ENCODE measurements at regions not wholly inside any gene's neighbourhood (a gene's known extent, or its start where the extent isn't known, plus 50 kb on each side); places are given as distances from the start of the nearest gene placed in this dataset.
"Not testable (repeated sequence)": the region's sequence is repeated elsewhere in the genome, so short reads cannot be mapped to it uniquely, and the experiment has no call there.

DNA sequence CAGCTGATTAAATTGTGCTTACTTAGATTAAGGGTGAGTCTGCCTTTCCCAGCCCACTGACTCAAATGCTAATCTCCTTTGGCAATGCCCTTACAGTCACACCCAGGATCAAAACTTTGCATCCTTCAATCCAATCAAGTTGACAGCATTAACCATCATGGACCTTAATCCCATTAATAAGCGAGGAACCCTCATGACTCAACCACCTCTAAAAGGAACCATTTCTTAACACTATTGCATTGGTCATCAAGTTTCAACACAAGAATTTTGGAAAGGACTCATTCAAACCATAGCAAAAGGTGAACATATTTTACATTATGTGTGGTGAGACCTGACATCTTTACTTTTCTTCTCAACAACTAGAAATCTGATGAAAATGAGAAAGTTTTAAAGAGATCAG is 187.0 kb downstream of the OSR1 start:
- Histone ChIP-seq H3K9me3 (no peaks in the 10 kb centered on the region), H3K36me3 (no peaks in the 10 kb centered on the region), H3K4me1 (no peaks in the 10 kb centered on the region), H3K4me3 (no peak overlapping the region), H3K27ac (no peak overlapping the region), H3K27me3 (no peaks in the 10 kb centered on the region)
- TF ChIP-seq, protein P1, sequence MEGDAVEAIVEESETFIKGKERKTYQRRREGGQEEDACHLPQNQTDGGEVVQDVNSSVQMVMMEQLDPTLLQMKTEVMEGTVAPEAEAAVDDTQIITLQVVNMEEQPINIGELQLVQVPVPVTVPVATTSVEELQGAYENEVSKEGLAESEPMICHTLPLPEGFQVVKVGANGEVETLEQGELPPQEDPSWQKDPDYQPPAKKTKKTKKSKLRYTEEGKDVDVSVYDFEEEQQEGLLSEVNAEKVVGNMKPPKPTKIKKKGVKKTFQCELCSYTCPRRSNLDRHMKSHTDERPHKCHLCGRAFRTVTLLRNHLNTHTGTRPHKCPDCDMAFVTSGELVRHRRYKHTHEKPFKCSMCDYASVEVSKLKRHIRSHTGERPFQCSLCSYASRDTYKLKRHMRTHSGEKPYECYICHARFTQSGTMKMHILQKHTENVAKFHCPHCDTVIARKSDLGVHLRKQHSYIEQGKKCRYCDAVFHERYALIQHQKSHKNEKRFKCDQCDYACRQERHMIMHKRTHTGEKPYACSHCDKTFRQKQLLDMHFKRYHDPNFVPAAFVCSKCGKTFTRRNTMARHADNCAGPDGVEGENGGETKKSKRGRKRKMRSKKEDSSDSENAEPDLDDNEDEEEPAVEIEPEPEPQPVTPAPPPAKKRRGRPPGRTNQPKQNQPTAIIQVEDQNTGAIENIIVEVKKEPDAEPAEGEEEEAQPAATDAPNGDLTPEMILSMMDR (IDR thresholded peaks at IDR 0.05) = no peak
- no peak for TF ChIP-seq POLR2A (IDR thresholded peaks at IDR 0.05)
- no peak for DNase-seq
- intact Hi-C loops (cut with DNase I; ENCODE audit: low total_unique reads) = no loop called here

DNA sequence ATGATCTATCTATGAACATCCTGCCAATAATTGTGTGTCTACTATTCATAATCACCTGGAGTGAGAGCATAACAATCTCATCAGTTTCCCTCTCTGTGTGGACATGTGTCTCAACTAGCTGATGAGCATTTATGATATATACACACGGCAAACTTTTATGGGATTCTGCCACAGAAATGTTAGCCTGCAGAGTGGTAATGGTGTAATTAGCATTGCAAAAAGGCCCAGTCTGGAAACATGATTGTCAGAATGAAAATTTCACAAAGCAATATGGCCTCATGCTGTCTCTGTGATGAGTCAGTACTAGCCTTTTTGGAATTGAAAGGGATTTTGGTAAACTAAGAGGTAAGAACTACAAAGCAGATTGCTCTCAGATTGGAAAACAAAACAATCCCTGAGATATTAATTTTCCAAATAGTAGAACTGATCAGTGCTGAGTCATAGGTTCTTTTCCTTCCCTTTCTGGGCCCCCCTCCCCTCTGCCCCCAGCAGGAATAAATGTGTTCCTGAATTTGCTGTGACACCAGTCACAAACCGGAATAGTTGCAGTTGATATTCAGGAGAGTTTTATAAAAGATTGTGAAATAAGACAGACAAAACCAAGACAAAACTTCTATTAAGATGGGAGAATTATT is 189.2 kb downstream of the OSR1 start:
- Histone ChIP-seq H3K36me3 (no peaks in the 10 kb centered on the region), H3K9me3 (no peaks in the 10 kb centered on the region), H3K27me3 (no peaks in the 10 kb centered on the region), H3K4me1 (no peaks in the 10 kb centered on the region), H3K27ac (no peak overlapping the region), H3K4me3 (no peak overlapping the region)
- no peak for TF ChIP-seq POLR2A (IDR thresholded peaks at IDR 0.05)
- TF ChIP-seq, protein P1 (IDR thresholded peaks at IDR 0.05) = no peak
- DNase-seq = no peak
- intact Hi-C loops (cut with DNase I; ENCODE audit: low total_unique reads) = no loop called here

DNA sequence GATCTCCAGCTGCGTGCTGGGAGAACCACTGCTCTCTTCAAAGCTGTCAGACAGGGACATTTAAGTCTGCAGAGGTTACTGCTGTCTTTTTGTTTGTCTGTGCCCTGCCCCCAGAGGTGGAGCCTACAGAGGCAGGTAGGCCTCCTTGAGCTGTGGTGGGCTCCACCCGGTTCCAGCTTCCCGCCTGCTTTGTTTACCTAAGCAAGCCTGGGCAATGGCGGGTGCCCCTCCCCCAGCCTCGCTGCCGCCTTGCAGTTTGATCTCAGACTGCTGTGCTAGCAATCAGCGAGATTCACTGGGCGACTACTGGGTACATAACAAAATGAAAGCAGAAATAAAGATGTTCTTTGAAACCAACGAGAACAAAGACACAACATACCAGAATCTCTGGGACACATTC is 194.3 kb downstream of the OSR1 start:
- H3K27me3 ChIP-seq; DNase-seq; H3K4me3 ChIP-seq; H3K4me1 ChIP-seq; H3K27ac ChIP-seq; intact Hi-C loops (cut with DNase I; ENCODE audit: low total_unique reads); H3K36me3 ChIP-seq; H3K9me3 ChIP-seq: not testable (repeated sequence)

DNA sequence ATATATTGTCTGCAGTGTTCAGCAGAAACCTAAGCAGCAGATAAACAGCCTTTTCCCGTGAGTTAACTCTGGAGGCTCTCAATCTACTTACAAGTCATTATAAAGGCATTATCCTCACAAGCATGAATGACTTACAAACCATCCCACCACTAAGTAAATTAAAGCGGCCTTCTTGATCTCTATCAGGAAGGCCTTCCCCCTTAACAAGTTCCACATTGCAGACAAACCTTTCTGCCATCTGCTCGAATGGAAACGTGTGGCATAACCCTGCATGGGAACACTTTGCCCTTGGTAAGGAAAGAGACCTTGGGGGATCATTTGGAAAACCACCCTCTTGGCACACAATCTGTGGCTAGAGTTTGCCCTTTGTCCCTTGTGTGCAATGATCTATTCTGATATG is 199.5 kb downstream of the OSR1 start:
- TF ChIP-seq POLR2A (IDR thresholded peaks at IDR 0.05) = no peak
- TF ChIP-seq, protein P1 (IDR thresholded peaks at IDR 0.05) = no peak
- no peaks in the 10 kb centered on the region for H3K27me3 ChIP-seq
- H3K27ac ChIP-seq = no peak overlapping the region
- H3K4me1 ChIP-seq = no peaks in the 10 kb centered on the region
- H3K36me3 ChIP-seq = no peaks in the 10 kb centered on the region
- intact Hi-C loops (cut with DNase I; ENCODE audit: low total_unique reads) = no loop called here
- no peaks in the 10 kb centered on the region for H3K9me3 ChIP-seq
- DNase-seq = no peak
- H3K4me3 ChIP-seq = no peak overlapping the region

DNA sequence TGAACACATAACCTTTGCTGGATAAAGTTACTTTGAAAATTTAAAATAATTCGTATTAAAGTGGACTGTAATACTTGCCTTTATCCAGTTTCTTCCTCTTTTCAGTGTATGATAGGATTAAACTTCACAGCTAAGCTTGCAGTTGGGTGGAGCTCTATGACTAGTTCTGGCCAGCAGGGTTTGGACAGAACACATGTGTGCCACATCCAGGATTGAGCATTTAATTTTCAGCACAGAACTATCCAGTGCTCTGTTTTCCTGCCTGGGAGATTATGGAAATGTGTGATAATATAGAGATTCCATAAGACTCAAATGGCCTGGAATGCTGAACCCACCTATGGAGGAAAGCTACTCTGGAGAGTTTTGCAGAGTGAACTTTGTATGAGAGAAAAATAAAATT is 200.2 kb downstream of the OSR1 start:
- no peaks in the 10 kb centered on the region for H3K4me1 ChIP-seq
- intact Hi-C loops (cut with DNase I; ENCODE audit: low total_unique reads) = no loop called here
- no peaks in the 10 kb centered on the region for H3K9me3 ChIP-seq
- no peak for DNase-seq
- H3K27ac ChIP-seq = no peak overlapping the region
- H3K36me3 ChIP-seq = no peaks in the 10 kb centered on the region
- TF ChIP-seq, protein P1 (IDR thresholded peaks at IDR 0.05) = no peak
- no peak for TF ChIP-seq POLR2A (IDR thresholded peaks at IDR 0.05)
- no peak overlapping the region for H3K4me3 ChIP-seq
- H3K27me3 ChIP-seq = no peaks in the 10 kb centered on the region

DNA sequence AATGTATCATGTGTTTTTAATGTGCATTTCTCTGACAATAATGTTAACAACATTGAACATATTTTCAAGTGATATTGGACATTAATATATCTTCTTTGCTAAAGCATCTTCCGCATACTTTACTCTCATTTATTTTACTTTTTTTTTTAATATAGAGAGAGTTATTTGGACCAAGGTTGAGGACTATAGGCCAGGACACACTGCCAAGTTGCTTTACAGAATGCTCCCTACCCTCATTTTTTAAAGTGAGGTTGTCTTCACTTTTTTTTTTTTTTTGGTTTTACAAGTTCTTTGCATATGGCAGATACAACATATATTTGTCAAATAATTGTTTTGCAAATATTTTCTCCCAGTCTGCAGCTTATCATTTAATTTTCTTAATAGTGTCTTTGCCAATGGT is 201.8 kb downstream of the OSR1 start:
- H3K4me3 ChIP-seq = no peak overlapping the region
- no peak for DNase-seq
- no peak overlapping the region for H3K27ac ChIP-seq
- H3K27me3 ChIP-seq = no peaks in the 10 kb centered on the region
- intact Hi-C loops (cut with DNase I; ENCODE audit: low total_unique reads) = no loop called here
- no peaks in the 10 kb centered on the region for H3K9me3 ChIP-seq
- H3K4me1 ChIP-seq = no peaks in the 10 kb centered on the region
- H3K36me3 ChIP-seq = no peaks in the 10 kb centered on the region
- no peak for TF ChIP-seq POLR2A (IDR thresholded peaks at IDR 0.05)
- TF ChIP-seq, protein P1 (IDR thresholded peaks at IDR 0.05) = no peak
